ENCODE measurements at regions not wholly inside any gene's neighbourhood (a gene's known extent, or its start where the extent isn't known, plus 50 kb on each side); places are given as distances from the start of the nearest gene placed in this dataset.

DNA sequence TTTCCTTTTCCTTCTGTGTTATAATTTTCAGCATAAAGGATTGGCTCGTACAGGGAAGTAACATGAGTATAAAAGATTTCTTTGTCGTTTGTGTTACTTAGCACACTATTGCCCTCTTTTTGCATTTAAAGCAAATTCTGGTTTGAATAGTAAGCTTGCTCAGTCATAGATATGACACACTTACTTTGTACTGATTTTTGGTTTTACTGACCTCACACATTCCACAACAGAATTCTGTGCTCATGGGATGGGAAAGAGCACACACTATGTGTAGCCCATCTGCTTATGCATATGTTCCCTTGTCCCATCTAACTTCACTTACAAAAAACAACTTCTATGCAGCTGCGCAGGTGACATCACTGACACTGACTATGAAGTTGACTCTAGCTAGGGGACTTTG, 111.9 kb upstream of the MTAP start:
- no peak for TF ChIP-seq POLR2A (IDR thresholded peaks at IDR 0.05)
- TF ChIP-seq, protein P1, sequence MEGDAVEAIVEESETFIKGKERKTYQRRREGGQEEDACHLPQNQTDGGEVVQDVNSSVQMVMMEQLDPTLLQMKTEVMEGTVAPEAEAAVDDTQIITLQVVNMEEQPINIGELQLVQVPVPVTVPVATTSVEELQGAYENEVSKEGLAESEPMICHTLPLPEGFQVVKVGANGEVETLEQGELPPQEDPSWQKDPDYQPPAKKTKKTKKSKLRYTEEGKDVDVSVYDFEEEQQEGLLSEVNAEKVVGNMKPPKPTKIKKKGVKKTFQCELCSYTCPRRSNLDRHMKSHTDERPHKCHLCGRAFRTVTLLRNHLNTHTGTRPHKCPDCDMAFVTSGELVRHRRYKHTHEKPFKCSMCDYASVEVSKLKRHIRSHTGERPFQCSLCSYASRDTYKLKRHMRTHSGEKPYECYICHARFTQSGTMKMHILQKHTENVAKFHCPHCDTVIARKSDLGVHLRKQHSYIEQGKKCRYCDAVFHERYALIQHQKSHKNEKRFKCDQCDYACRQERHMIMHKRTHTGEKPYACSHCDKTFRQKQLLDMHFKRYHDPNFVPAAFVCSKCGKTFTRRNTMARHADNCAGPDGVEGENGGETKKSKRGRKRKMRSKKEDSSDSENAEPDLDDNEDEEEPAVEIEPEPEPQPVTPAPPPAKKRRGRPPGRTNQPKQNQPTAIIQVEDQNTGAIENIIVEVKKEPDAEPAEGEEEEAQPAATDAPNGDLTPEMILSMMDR (IDR thresholded peaks at IDR 0.05), result no peak
